SIG-M5 treated with dmso at 0.1 percent for 504 hours (cell line): ENCODE measurements at regions not wholly inside any gene's neighbourhood (a gene's known extent, or its start where the extent isn't known, plus 50 kb on each side); places are given as distances from the start of the nearest gene placed in this dataset.
"Not testable (repeated sequence)": the region's sequence is repeated elsewhere in the genome, so short reads cannot be mapped to it uniquely, and the experiment has no call there.

Experiments used
- DNase-seq: peaks from one replicate; lab custom pipeline; 2025; ENCODE audit not compliant: unreplicated experiment; lab: John Stamatoyannopoulos, UW

DNA sequence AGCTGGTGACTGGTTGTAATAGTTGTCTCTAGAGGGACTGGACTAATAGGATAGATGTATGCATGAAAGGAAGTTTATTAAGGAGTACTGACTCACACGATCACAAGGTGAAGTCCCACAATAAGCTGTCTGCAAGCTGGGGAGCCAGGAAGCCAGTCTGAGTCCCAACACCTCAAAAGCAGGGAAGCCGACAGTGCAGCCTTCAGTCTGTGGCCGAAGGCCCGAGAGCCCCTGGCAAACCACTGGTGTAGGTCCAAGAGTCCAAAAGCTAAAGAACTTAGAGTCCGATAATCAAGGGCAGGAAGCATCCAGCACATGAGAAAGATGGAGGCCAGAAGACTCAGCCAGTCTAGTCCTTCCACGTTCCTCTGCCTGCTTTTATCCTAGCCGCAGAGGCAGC lies 372.6 kb downstream of the TCERG1L start:
- DNase-seq: not testable (repeated sequence)

DNA sequence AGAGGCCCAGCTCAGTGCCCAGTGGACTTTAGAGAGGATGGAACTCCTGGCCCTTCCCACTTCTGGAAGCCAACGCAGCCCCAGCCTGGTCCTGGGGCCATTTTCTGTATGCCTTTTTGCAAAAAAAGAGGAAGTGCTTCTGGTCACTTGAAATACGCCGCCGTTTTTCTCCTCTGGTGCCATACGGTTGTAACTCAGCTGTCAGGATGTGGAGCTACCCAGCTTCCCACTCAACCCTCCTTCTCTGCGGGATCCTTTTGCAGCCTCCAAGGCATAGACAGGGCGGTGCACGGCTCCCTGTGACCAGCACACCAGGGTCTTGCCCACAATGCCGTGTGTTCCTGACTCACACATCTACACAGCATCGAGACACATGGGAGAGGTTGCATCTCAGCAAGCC lies 369.6 kb downstream of the TCERG1L start:
- no peak for DNase-seq

DNA sequence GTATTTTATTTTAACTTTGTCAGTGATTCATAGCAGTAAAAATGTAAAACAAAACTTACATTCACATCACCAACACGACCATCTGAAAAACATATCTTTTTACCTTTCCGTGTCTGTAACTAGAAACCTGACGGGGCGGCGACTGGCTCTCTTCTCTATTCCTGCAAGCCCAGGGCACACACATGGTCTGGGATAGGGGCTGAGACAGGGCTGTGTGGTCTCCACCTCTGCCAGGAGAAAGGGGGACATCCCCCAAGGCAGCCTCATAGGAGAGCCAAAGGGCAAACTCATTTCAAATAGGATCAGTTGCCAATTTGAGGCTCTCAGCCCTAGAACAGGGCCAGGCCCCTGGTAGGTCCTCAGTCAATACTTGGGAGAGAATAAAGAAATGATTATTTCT lies 359.4 kb downstream of the TCERG1L start:
- DNase-seq: no peak

- DNase-seq: no peak
Measured at GRCh38 chr10:130954326-130954905, 357.1 kb downstream of the TCERG1L start.

- DNase-seq: no peak
Measured at GRCh38 chr10:130956251-130956650, 355.3 kb downstream of the TCERG1L start.

GRCh38 chr10:130957423-130957822 lies 354.1 kb downstream of the TCERG1L start:
- no peak for DNase-seq

DNA sequence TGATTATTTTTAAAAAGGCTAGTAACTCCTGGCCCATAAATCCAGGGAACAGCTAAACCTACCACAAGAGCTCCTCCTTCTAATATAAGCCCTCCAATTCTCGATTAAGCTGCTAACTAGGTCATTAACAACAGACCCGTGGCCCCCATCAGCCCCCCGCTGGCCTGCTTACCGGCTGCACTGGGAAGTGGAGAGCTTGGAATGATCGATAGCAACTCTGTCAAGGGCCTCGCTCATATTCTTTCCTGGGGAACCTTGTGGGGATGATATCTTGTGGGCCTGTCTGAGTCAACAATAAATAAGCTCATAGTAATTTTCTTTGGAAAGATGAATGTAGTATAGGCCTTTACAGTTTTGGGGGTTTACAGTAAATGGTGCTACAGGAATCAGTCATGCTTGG lies 353.5 kb downstream of the TCERG1L start:
- no peak for DNase-seq

GRCh38 chr10:130958981-130959751 lies 352.4 kb downstream of the TCERG1L start:
- DNase-seq: no peak

- no peak for DNase-seq
Measured at GRCh38 chr10:130959752-130960195, 351.7 kb downstream of the TCERG1L start.

DNA sequence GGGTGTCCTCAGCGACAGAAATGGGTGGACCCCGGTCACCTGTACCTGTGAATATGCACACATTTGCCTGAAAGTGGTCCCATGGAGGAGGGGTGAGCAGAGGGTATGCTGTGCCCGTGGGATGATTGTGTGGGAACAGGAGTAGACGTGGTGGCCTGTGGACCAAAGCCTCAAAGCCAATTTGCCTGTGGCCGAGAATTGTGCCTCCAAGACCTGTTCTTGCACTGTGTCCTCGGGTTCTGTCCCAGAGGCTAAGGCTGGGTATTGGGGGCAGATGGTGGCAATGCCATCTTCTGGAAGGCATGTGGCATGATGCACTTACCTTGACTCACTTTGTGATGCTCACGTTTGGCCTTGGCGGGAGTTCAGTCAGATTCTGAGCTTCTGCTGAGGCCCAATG lies 351.0 kb downstream of the TCERG1L start:
- DNase-seq: no peak

GRCh38 chr10:130961506-130962239 lies 349.8 kb downstream of the TCERG1L start:
- DNase-seq: no peak

DNA sequence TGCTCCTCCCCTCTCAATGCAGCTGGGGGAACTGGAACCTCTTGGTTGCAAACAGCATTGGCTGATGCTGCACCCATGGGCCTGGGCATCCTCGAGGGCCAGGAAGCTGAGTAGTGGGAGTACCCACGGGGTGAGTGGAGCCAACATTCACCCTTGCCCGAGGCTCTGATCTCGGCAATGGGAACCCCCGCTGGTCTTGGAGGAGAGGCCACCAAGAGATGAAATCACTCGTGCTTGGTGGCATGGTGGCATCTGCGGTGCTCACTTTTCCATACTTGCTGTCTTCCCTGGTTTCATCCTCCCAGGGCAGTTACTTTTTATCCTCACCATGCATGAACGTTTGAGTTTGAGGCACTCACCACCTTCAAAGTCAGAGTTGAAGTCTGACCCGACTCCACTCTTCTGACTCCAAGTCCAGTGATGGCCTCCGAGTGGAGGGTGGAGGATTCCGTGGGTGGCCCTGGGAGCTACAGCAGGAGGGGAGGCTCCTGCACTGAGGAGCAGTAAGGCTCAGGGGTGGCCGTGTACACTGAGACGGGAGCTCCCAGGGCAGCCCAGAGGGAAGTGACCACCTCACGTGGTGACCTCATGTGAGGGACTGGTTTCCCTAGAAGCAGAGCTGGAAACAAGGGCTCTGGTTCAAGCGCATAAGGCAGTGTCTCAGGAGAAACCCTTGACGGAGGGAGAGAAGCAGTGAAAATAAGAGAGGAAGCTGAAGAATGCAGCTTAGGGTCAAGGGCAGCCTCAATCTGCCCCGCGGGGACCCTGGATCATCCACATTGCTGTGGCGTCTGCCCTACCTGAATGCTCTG lies 349.1 kb downstream of the TCERG1L start:
- no peak for DNase-seq

GRCh38 chr10:130963052-130963393 lies 348.5 kb downstream of the TCERG1L start:
- no peak for DNase-seq

GRCh38 chr10:130963786-130964522 lies 347.6 kb downstream of the TCERG1L start:
- DNase-seq: no peak

GRCh38 chr10:130964771-130965170 lies 346.8 kb downstream of the TCERG1L start:
- DNase-seq: no peak

DNA sequence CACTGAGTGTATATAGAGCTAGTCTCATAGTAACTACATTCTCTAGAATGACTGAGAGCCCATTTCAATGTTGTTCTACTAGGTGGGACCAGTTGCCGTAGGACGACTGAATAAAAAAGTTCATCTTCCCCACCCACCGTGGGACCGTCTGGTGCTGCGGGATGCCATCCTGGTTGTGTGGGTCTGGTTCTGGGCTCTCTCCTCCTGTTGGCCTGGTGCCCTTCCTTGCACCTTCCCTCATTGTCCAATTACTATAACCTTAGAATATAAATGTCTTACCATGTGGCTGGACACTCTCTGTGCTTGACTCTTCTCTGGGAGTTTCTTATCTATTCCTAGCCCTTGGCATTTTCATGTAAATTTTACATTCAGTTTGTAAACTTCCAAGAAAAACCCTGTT lies 344.4 kb downstream of the TCERG1L start:
- no peak for DNase-seq

GRCh38 chr10:130967784-130968183 lies 343.7 kb downstream of the TCERG1L start:
- no peak for DNase-seq

- DNase-seq: no peak
Measured at GRCh38 chr10:130968511-130968910, 343.0 kb downstream of the TCERG1L start.

- DNase-seq: no peak
Measured at GRCh38 chr10:130968964-130969363, 342.6 kb downstream of the TCERG1L start.

GRCh38 chr10:130969700-130970099 lies 341.8 kb downstream of the TCERG1L start:
- DNase-seq: no peak
